HG02973 (cell line): ENCODE measurements at regions not wholly inside any gene's neighbourhood (a gene's known extent, or its start where the extent isn't known, plus 50 kb on each side); places are given as distances from the start of the nearest gene placed in this dataset.

Source experiments
- ATAC-seq: cut with Tn5 transposase; IDR thresholded peaks from one replicate; pipeline ENCODE4 v1.9.1; 2021; ENCODE audit warnings: moderate library complexity; ENCODE audit not compliant: unreplicated experiment

DNA sequence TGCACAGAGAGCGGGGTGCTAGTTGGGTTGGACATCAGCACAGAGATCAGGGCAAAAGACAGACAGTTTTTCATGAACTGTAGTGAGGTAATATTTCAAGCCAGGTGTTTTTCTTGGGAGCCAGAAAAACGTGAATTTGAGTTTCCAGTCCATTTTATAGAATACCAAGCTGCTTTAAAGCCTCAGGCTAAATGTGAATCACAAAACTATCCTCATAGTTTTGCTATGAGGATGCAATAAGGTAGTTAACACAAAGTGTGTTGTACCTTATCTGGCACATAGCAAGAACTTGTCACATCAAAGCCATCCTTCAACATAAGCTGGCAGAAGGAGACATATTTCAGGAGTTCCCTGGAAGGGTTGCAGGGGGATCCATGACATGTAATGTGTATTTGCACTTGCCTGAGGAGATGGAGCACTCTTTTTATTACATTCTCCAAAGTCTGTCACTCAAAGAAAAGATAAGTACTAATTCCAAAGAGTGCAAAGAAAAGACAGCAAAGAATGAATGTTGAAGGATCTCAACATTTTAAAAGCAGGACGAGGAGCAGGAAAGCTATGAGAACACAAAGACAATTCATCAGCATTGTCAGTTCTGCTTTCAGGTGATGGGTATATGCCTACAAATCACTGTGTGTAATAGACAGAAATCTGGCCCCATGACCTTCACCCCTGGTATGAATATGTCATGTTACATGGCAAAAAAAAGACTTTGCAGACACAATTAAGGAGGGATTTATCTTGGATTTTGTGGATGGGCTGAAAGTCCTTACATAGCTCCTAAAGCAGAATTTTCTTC lies 1046.4 kb downstream of the NTRK3 start:
- no peak for ATAC-seq

DNA sequence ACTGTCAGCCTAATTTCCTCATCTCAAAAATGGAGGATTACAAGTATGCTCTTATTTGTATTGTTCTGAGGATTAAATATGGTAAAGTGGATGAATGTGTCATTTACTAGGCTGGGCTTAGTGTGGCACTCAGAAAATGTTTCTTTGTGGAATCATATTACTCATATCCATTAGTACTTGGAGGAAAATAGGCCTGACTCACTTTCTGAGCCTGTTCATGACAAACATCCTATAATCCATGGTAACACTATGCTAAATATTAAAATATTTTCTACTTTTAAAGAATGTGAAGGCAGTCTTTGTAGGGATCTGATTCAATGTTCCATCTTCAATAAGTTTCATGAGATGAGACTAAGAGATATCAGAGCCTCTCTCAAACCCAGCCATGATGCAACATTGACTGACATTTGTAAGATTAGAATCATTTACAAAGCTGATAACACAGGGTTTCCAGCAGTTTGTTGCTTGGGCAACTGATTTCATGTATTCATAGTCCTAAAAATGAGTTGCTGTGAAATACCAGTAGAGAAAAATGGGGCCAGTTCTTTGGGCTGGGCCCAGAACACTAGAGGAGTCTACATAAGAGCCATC lies 1048.5 kb downstream of the NTRK3 start:
- ATAC-seq, result no peak

DNA sequence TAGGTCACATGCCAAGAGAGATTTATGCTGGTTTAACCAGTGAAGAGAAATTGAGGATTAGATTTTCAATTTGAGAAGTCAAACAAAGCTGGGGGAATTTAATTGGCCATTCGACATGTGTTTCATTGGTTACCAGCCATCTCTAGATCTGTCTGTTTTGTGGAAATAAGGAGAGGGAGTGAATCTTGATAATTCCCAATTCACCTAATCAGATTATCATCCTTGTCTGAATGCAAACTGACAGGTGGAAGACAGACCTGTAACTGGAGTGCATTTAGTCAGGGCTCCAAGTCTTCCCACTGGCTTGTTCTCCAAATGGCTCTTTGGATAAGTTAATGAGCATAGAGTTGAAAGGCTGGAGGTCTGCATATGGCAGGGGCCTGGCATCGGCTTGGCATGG lies 1049.3 kb downstream of the NTRK3 start:
- no peak for ATAC-seq

DNA sequence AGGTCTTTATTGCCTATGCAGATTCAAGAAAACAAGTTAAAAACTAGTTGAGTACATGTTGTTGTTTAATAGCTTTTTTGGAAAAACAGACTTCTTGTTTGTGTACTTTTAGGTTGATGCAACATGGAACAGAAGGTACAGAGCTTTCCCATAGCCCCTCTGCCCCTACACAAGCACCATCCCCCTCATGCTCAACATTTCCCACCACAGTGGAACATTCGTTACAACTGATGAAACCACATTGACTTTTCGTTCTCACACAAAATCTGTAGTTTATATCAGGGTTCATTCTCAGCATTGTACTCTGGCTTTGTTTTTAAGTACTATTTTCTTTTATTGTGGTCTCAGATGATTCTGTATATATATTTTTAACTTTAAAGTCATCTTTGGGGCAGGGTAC lies 1054.6 kb downstream of the NTRK3 start:
- no peak for ATAC-seq

DNA sequence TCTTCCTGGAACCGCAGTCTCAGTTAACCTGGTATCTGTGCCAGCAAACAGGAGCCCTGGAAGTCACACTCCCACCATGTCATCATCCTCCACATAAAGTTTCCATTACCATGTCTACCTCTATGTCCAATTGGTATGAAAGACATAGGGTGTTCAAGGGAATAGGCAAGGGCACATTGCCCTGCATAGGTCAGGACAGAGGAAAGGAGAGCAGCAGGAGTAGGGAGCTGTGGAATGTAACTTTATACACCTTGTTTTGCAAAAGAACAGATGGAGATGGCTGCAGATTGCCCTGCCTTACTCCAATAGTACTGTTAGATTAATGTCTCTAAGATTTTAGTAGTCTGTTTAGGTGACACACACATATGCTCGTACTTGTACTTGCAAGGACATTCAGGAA lies 1056.4 kb downstream of the NTRK3 start:
- no peak for ATAC-seq

- ATAC-seq, result no peak
Measured at GRCh38 chr15:87197981-87198380, 1058.6 kb downstream of the NTRK3 start.

GRCh38 chr15:87196498-87196897 lies 1060.0 kb downstream of the NTRK3 start:
- ATAC-seq, result no peak

GRCh38 chr15:87193481-87193880 lies 1063.1 kb downstream of the NTRK3 start:
- ATAC-seq, result no peak

- no peak for ATAC-seq
Measured at GRCh38 chr15:87167706-87168105, 1088.0 kb downstream of the AGBL1 start.

DNA sequence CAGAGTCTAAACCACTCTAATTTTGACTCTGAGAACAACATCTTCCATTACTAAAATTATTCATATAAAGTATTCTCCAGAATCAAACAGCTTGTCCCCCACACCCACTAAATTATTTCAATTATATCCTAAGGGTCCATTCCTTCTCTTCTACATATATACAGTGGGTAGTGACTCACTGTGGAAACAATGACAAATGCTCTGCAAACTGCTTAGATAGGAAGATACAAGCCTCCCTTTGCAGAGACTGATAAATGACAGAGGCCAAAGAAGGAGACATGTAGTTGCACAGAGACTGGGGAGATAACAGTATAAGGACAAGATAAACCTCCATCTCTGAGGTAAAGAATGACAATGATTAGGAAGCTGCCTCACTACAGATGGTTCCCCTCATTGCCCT lies 1087.4 kb downstream of the AGBL1 start:
- no peak for ATAC-seq

GRCh38 chr15:87155771-87156170 lies 1076.1 kb downstream of the AGBL1 start:
- no peak for ATAC-seq

- ATAC-seq, result no peak
Measured at GRCh38 chr15:87154761-87155160, 1075.1 kb downstream of the AGBL1 start.

DNA sequence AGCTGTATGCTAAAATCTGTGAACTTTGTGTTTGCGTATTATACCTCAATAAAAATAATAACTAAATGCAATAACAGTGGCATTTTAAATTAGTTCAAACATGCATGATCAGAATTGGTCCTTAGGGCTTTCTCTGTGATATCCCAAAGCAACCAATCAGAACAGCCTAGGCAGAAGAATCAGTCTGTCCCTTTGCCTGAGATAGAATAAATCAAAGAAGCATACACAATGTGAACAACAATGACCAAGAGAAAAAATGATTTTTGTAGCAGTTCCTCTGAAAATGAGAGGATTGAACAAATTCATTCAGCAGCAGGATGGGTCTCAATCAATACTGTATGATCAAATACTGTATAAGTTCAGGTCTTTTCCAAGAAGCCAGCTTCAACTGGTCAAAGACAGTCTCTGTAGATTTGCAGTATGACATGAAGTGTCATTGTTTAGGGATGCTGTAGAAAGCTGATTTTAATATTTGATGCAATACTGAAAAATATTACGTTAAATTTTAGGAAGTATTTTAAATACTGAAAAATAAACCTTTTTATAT lies 1071.6 kb downstream of the AGBL1 start:
- ATAC-seq, result no peak

DNA sequence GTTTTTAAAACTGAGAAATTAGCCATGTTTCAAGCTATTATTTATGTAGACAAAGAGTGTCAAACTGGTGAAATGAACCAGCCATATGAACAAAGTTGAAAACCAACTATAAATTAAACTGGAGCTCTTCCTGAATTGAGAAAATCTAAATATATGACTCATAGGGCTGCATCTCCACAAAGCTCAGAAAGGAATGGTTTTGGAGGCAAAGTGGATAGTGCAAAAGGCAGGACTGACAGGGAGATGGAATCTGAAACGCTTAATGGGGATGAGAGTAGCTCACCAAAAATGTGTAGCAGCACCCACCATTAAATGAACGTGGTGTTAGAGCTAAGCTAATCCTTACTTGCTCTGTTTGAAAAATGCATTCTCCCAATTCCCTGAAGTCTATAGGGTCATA lies 1066.0 kb downstream of the AGBL1 start:
- ATAC-seq, result no peak

DNA sequence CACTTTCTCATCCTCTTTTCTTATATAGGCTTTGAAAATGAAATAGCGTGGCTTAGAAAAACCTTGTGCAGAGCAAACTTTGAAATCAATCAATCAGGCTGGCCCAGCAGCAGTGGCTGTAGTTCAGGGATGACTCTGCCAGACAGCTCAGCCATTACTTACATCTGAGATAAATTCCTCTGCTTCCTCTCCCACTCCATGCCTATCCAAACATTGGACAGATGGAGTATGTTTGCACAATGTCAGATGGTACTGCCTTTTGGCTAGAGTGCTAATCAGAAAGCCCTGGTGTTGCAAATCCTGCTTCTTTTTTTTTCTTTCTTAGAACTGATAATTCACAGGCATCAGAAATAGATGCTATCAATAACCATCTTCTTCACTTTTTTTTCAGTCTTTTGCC lies 1065.1 kb downstream of the AGBL1 start:
- ATAC-seq, result no peak

DNA sequence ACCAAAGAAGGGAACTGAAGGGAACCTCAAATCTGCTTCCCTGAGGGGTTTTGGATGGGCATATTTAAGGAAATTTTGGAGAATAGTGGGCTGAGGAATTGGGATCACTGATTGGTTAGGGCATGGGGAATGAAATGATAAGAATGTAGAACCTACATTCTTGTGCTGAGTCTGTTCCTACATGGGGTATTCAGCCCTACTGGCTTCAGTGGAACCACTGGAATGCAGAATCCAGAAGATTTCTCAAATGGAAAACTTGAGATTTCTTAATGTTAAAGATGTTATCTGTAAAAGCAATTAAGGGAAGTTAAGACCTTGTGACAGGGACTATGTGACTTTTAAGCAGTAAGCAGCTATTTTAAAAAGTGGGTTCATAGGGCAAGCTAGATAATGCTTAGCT lies 1062.4 kb downstream of the AGBL1 start:
- ATAC-seq, result no peak

DNA sequence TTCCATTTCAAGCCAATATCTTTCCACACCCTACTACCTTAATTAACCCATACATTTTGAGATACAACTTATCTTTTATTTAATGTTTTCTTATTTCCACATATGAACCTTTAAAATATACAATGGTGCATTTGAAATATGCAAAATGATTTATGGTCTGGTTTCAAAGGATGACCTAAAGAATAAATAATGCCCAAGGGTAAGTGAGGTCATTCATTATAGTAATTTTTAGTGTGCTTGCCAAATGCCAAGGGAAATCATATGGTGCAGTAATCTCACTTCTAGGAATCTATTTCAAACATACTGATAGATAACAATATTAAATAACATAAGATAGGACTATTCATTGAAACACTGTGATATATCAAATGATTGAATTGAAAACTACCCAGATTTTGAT lies 1055.4 kb downstream of the AGBL1 start:
- no peak for ATAC-seq

GRCh38 chr15:87133704-87134103 lies 1054.0 kb downstream of the AGBL1 start:
- ATAC-seq, result no peak

DNA sequence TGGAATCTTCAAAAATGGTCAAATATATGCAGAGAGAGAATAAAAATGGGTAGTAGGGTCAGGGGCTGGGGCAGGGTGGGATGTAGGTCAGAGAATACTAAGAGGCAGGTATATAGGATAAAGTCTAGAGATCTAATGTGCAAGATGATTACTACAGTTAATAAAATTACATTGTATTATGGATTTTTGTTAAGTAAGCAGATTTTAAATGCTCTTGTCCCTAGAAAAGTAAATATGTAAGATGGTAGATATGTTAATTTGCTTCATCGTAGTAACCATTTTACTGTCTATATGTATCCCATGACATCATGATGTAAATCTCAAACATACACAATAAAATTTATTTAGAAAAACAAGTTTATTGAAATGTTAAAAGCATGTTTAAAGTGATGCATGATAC lies 1051.4 kb downstream of the AGBL1 start:
- no peak for ATAC-seq

DNA sequence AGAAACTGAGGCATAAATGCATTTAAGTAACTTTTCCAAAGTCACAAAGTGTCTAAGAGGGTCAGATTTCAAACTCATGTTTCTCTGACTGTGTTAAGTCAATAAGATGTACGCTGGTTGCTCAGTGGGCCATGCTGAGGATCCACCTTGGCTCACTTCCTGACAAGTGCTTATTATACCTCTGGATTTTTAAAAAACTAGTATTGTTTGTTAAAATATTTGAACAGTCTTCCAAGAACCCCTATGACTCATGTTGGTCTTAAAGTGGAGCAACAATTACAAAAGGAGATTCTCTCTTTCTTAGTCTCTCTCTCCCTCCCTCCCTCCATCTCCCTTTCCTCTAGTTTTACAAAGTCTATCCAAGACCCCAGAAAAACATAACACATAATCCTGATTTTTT lies 1050.2 kb downstream of the AGBL1 start:
- ATAC-seq, result no peak

DNA sequence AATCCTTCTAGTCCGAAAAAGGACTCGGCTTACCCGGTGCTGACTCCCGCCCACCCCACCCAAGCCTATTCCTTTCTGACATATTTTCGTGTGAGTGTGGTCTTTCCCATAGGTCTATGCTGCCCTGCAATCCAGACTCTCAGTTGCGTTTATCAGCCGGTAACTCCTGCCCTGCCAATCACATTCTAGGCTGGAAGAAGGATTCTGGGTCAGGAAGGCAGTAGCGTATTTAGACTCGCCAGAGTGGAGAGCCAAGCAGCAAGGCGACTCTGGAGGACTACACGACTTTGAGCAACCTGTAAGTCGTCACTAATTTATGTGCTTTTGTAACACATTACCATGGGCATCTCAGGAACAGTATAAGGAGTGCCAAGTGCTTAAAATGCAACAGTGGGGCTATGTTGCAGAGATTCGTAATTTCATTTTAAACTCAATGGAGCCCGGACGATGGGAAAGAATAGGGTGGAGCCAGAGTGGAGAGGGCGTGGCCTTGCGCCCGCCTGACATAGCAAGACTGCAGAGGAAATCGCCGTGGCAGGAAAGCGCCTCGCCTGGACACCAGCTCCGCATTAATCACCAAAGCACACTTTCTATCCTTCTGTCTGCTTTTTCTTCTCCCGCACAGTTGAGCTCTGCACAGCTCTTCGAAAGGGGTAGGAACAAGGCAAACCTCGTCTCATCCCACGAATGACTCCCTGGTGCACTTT lies 1044.2 kb downstream of the AGBL1 start:
- no peak for ATAC-seq

DNA sequence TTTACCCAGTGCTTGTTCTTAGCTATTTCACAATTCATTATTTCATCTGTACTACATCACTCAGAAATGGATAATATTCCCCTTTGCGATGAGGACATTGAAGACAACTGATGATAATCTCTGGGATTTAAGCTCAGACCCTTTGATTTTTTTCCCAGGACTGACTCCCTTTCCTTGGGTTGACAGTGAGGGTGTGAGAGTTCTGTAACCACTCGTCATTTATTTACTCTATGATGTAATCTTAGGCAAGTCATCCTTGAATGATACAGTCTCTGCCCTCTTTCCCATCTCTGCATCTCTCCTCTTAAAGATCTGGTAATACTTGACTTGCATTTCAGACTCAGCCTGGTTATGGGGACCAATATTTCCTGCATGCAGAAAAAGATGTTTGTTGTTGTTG lies 1041.7 kb downstream of the AGBL1 start:
- ATAC-seq, result no peak
